HG03460 (cell line): ENCODE measurements at regions not wholly inside any gene's neighbourhood (a gene's known extent, or its start where the extent isn't known, plus 50 kb on each side); places are given as distances from the start of the nearest gene placed in this dataset.

ENCODE experiments used
- ATAC-seq: cut with Tn5 transposase; IDR thresholded peaks from one replicate; pipeline ENCODE4 v1.9.1; 2021; ENCODE audit not compliant: unreplicated experiment

DNA sequence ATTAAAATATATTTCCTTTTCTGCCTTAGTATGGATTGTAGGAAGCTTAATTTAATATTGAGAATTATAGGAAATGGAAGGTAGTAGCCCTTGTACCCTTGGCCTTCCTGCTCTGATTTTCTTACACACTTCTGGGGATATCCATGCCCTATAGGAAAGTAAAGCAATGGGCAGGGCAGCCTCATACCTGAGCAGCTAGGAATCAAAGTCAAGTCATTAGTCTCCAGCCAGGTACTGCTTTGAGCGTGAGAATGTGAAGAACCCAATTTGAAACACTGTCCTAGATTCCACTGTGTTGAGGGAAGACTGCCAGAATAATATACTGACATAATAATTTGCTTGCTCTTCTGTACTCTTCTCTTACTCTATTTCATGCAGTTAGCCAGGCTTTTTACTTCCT is 51.0 kb upstream of the L3MBTL3 start:
- no peak for ATAC-seq

- ATAC-seq: no peak
These were observed 52.3 kb upstream of the L3MBTL3 start for GRCh38 chr6:129966125-129966524.

GRCh38 chr6:129965096-129965495 is 53.3 kb upstream of the L3MBTL3 start:
- ATAC-seq: no peak

DNA sequence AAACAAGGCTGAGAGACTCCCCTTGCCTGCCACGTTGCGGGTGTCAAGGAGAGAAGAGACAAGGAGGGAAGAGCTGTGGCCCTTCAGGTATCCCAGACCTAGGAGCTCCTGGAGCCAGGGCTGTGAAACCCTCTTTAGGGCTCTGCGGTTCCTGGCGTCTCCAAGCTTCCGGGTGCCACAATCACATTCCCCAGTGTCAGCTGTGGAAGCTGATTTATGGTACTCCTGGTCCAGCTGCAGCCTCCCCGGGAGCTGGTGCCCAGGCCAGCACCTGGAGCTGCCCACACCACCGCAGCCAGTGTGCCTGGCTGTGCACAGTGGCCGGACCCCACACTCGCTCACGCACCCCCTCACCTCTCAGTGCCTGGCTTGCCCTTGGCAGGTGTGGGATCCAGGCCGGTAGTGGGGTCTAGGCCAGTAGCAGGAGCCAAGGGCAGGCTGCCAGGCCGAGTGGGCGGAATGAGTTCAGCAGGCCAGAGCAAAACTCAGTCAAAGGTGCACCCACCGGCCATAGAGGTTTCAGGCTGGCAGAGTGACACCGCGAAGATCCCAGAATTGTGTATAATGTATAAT is 58.9 kb upstream of the L3MBTL3 start:
- ATAC-seq: no peak

- ATAC-seq: no peak
These were observed 60.2 kb upstream of the L3MBTL3 start for GRCh38 chr6:129957941-129958898.

DNA sequence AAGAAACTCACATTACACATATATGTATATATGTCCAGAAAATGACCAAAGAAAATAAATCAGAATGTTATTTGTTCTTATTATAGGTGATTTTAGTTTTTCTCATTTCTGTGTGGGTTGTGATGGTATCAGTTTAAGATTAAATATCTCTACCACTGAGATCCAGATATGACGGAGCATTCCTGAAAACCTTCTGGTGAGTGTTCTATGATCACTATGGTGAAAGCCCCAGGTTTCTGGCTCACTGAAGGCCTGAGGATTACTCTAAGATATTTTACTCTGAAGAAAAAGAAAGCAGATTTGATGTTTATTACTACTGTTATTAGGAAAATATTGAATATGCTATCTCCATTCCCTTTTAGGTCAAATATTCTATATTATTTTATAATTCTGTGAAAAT is 62.8 kb upstream of the L3MBTL3 start:
- no peak for ATAC-seq

DNA sequence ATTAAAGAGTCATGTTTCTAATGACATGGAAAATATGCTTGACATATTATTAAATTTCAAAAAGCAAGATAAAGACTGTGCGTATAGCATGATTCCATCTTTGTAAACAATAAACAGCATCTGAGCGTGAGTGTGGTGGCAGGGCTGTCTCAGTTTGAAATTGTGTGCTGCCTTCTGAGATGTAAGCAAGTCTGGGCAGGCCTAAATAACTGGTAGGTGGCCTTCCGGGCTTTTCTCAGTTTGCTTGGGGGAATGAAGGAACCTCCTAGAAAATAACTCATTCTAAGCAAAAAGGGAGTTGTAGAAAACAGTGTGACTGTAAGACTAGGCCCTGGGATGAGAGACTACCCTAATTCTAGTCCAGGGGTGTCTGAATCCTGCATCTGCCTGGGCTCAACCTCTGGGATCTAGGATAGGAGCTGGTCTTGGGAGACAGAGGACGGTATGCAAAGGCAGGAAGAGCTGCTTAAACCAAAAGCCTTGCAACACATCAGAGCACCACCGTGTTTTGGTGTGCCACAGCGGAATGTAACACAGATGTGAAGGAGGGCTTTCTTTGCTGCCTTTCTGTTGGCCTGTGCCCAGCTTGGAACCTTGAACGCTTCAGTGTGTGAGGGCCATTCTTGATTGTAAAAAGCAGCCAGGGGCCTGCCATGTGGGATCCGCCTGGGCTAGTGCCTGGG is 63.5 kb upstream of the L3MBTL3 start:
- no peak for ATAC-seq

GRCh38 chr6:129947797-129948196 is 70.6 kb upstream of the L3MBTL3 start:
- no peak for ATAC-seq

DNA sequence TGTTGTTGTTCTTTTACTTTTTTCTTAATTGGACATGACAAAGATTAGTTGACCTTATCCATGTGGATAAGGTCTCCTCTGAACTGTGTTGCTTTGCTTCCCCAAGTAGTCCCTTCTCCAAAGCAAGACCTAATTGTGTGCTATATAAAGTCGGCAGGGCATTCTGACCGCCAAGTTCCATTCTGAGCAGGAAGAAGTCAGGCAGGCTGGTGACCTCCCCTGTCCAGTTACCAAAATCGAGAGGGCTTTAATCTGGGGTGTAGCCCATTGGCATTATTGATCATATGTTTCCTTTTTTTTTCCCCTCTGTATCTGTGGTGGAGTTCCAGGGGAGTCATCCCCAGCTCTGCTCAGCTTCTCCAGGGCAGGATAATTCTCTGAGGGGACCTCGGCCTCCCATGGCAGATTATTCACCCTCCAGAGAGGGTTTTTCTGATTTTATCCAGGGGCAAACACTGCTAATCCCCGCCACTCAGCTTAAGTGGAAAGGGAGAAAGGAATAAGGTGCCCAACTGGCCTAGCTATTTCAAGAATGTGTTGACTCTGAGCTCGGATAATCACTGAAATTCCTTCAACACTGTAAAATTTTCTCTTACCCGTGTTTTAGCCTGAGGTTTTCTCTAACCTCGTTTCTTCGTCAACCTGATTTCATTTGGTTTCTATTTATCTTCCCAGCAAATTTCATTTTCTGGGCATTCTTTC is 71.8 kb upstream of the L3MBTL3 start:
- ATAC-seq: no peak

GRCh38 chr6:129943637-129944271 is 74.6 kb upstream of the L3MBTL3 start:
- no peak for ATAC-seq

DNA sequence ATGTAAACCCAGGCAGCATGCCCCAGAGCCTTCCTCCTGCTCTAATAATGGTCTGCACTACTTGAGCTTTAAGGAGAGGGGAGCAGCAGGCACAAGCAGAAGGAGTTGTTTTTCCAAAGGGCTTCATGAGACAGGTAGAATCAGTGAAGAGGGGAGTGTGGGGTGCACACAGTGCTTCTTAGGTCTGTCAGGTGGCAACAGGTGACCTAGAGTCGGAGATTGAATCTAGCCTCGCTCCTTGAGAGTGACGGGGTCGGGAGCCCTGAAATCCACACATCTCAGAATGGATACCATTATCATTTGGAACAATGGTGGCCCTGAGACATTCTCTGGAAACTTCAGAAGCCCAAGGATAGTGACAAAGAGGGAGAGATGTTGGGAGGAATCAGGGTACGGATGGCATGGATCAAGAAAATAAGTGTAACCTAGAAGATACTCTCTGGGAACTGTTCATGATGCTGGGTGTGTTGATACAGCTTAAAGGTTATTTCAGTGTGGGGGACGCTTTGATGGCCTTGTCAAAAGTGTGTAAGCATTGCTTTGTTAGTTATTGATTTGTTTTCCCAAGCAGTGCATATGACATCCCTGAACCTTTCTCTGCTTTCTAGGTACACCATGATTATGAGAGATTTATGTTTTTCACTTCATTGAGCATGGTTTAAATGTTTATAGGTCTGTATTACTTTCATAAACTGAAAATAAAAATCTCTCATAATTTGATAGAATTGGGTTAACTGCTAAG is 77.8 kb upstream of the L3MBTL3 start:
- ATAC-seq: no peak

DNA sequence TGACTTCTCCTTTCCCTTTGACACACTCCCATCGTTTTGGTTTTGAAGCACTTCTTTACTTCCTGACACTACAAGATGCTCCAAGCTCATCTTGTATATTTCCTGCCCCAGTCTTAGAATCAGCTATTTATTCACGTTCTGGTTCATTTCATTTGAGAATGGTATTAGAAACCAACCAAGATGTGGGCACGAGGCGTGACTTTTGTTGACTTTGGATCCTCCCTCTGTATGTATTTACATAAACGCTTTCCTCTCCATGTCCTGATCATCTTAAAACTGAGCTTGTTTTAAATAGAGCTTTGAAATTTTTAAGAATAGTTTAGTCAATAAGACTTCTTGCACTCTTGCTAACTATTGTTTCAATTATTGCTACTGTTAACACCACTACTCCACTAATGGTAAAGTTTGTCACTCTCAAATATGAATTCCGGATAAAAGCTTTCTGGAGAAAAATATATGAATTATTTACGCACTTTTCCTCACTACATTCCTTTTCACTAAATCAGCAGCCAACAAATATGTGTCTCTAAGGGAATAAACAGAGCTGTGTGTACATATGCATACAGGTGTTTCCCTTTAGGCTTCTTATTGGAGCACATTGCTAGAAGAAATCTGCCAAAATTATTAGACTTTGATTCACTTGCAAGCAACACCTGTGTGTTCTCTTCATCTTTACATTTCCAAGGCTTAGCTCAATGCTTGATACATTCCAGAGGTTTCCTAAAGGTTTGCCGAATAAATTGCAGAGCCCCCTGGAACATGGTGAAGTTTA is 77.3 kb upstream of the TMEM244 start:
- no peak for ATAC-seq

DNA sequence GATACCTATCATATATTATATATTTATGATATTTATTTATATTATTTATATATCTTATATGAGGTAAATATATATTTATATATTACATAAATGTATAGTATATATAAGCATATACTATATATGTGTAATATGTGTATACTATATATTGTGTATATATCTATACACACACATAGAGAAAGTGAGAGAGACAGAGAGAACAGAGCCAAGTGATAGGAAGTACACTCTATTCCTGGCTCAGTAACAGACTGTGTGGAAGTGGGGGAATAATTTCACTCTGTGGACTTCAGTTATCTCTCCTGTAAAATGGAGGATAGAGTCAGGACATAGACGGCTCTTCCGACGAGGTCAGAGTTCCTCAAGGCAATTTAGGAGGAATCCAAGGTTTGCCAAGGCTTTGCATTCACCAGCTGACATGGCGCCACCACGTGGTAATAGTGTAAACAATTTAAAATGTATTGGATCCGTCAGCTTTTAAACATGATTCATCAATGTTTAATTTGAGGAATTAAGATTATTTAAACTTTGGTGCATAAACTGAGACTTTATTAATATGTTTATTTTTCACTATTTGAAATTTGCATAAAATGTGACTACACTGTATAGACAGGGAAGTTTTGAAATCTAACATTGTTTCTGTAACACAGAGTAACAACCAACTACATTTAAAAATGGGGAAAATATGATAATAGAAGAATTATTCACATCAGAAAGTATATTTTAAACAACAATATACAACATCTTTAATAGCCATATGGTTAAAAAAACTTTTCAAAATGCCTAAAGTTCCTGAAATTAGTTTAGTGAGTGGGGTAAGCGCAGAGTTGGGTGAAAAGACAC is 75.4 kb upstream of the TMEM244 start:
- peak; percentile 81 for ATAC-seq

GRCh38 chr6:129932321-129932720 is 71.2 kb upstream of the TMEM244 start:
- ATAC-seq: no peak

- ATAC-seq: no peak
These were observed 68.3 kb upstream of the TMEM244 start for GRCh38 chr6:129929433-129929832.

DNA sequence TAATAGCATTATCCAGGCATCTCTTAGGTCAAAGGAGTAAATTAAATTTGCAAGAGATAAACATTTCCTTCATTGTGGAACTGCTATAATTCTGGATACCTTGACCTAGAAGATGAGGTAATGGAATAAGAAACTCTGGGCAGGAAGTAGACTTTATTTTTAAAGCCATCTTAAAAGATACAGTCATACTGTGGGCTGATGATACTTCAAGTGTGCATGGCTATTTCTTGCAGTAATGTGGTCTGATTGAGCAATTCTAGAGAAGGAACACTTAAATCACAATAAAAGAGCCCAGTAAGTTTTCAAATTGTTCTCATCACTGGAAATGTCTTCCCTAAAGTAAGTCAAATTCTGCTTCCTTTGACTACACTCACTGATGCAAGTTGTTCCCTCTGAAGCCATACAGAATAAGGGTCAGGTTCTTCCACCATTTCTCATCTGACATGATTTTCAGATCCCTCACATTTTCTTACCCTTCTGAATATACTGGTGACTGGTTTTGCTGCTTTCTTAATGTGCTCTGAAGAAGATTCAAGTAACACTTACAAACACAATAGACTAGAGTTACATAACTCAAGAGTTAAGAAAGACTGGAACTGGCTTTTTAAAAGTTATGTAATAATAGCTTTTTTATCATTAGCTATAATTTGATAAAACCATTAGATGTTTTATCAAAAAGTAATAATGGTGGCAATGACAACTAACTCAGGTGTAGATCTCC is 62.6 kb upstream of the TMEM244 start:
- no peak for ATAC-seq

GRCh38 chr6:129921169-129921817 is 60.2 kb upstream of the TMEM244 start:
- ATAC-seq: no peak
